HG02763 (cell line): ENCODE measurements at regions not wholly inside any gene's neighbourhood (a gene's known extent, or its start where the extent isn't known, plus 50 kb on each side); places are given as distances from the start of the nearest gene placed in this dataset.

Experiments used
- ATAC-seq: cut with Tn5 transposase; IDR thresholded peaks from one replicate; pipeline ENCODE4 v1.9.1; 2021; ENCODE audit warnings: mild to moderate bottlenecking, moderate library complexity; ENCODE audit not compliant: unreplicated experiment

DNA sequence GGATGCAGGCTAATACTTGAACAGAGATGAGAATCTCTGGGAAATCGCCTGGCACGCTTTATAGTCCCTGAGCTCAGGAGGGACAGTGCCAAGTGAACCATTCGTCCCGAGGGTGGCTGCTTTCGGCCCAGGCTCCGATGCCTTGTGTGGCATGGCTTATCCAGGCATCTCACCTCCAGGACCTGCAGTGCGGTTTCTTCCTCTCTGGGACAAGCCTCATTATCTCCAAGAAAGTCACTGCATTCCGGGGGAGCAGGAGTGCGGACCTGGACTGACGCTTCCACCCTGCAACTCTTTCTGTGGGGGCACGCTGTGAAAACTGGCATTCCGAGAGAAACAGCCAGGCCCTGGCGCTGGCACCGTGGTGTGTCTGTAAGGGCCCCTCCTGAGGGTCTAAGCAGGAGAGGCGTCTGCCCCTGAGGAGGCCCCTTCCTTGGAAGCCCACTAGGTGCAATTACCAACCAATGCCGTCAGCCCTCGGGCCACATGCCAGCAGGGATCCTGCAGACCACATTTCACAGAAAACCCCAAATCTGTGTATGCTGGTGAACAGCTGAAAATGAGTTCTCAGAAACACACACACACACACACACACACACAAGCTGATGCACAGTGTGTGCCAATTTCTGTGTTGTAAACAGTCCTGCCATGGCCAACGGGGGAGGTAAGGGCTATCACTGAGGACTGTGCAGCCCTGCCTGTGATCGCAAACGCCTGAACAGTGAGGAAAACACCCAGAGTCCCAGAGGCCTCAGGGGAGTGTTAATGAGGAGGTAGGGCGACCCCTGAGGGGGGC, 351.9 kb upstream of the SALL3 start:
- ATAC-seq = no peak

GRCh38 chr18:78629426-78629825, 350.2 kb upstream of the SALL3 start:
- no peak for ATAC-seq

DNA sequence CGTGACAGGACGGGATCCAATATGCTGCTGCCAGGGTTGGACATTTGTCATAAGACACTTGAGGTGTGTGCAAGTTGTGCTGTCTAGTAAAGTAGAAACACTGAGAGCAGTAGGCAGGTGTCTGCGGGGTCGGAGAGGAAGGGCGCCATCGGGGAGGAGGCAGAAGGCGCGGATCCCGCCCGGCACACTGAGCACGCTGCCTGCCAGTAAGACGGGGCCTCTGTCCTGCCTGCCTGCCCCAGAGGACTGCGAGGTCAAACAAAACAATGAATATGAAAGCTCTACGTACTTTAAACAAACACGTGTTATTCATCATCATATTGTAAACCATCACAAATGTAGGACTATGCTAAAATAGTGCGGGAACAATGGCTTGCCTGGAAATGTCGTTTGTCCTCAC, 349.3 kb upstream of the SALL3 start:
- ATAC-seq = no peak

DNA sequence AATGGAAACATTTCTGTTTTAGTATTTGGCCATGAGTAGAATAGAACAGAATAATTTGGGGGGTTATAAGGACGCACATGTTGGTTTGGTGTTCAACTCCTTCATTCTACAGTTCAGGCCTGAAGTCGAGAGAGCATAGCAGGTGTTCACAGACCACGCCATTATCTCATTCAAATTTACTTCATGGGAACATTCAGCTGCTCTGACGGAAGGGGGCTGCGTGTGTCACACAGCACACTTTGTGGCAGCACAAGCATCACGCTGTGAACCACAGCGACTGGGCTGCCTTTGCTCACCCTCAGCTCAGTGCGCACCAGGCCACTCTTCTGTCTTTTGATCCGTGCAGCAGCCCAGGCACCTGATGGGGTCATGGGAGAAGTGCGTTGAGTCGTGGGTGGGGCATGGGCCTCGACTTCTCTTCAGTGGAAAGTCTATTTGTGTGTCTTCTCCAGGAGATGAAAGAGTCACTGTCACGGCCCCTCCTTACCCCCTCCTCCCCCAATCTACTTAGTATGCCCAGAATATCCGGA, 348.6 kb upstream of the SALL3 start:
- no peak for ATAC-seq

DNA sequence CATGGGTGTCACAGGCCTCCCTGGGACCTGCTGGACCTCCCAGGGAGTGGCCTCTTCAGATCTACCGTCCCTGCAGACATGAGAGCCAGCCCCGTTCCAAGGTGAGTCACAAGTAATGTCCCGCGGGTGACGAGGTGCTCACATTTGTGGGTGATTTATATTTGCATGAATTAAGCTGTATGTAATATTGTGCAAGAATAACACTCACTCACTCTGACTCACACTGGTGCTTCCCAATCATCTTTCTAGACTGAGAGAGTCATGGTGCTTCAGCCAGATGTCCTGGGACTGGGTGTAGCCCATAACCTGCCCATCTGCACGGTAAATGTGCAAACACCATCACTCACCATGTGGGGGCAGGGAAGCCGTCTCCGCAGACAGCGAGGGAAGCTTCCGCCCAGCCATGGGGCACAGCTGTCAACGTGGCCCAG, 347.5 kb upstream of the SALL3 start:
- ATAC-seq = no peak

- no peak for ATAC-seq
Observed at GRCh38 chr18:78634061-78634696, 345.4 kb upstream of the SALL3 start.

DNA sequence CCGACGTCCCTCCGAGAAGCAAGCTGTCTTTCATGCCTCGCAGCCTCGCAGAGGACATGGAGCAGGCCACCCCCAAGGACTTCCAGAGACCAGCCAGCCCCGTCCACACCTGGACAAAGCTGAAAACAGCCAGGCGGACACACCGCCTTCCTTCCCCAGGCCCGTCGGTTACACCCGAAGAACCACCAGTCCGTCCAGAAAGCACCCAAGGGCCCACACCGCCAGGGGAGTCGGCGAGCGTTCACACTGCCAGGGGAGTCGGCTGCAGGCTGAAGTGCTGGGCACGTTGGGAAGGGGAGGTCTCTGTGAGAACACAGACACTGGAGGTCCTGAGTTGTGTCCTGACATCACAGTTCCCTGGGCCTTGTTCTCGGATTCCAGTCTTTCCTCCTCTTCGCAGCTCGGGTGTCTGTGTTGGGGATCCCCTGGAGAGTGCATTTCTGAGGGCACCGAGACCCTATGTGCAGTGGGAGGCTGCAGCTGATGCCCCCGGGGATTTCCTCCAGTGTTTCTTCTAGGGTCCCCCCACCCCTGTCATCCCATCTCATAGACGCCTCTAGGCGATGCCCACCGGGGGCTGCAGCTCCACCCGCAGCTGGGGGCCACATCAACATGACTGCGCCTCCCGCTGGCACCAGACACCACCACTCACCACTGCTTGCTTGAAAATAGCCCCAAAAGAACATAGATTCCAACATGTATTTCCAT, 344.4 kb upstream of the SALL3 start:
- ATAC-seq = no peak

DNA sequence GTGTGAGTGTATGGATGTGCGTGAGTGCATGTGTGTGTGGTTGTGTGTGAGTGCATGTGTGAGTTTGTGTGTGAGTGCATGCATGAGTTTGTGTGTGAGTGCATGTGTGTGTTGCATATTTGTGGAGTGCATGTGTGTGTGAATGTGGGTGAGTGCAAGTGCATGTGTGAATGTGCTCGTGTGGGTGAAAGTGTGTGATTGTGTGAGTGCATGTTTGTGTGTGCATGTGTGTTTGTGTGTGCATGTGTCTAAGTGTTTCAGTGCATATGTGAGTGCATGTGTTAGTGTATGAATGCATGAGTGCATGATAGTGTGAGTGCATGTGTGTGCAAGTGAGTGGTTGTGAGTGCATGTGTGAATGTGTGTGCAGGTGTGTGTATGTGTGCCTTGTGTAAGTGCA, 343.4 kb upstream of the SALL3 start:
- no peak for ATAC-seq

- ATAC-seq = no peak
Observed at GRCh38 chr18:78637442-78638402, 341.9 kb upstream of the SALL3 start.

GRCh38 chr18:78639006-78639950, 340.3 kb upstream of the SALL3 start:
- no peak for ATAC-seq

DNA sequence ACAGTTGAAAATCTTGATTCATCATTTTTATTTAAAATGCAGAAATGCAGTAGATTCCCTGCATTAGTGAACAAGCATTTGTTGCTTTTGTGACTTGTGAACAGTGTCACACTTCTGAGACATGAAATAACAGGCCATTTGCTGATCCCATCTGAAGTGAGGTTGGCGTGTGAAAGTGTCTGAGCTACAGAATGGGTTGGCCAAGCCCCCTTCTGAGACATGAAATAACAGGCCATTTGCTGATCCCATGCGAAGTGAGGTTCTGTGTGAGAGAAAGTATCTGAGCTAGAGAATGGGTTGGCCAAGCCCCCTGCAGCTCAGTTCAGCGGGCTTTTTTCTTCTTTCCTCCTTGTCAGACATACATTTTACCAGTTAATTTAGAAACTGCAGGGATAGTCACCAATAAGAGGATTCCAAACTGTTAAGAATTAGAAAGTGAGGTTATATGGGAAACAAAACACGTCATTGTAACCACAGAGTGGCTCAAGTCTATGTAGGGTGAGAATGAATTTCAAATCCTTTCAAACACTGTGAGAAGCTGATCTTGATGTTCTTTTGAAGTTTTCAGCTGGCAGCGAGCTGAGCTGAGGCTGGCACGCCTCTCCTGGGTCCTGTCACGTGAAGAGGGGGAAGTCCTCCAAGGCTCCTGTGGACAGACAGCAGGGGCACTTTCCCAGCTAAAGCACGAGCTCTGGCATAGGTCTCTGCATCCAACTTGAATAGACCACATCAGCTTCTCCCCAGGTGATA, 339.2 kb upstream of the SALL3 start:
- no peak for ATAC-seq

- no peak for ATAC-seq
Observed at GRCh38 chr18:78641689-78642231, 337.9 kb upstream of the SALL3 start.

GRCh38 chr18:78642296-78642951, 337.2 kb upstream of the SALL3 start:
- ATAC-seq = no peak

GRCh38 chr18:78643004-78643403, 336.6 kb upstream of the SALL3 start:
- no peak for ATAC-seq

DNA sequence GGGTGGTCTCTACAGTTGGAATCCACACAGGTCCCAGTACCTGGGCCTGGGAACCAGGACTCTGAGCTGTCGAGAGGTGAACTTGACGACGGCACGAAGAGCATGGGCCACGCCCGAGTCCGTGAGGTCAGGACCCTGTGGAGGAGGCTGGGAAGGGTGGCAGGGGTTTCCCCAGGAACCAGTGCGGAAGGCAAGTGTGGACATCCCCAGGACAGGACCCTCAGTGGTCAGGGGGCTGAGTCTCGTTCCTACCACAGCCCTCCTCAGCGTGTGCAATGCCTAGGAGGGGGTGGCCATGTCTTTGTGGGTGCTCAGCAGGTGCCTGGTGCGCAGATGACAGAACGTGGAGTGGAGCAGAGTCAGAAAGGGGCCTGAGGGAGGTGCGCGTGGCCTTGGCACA, 335.6 kb upstream of the SALL3 start:
- no peak for ATAC-seq

GRCh38 chr18:78645216-78645615, 334.4 kb upstream of the SALL3 start:
- ATAC-seq = no peak

DNA sequence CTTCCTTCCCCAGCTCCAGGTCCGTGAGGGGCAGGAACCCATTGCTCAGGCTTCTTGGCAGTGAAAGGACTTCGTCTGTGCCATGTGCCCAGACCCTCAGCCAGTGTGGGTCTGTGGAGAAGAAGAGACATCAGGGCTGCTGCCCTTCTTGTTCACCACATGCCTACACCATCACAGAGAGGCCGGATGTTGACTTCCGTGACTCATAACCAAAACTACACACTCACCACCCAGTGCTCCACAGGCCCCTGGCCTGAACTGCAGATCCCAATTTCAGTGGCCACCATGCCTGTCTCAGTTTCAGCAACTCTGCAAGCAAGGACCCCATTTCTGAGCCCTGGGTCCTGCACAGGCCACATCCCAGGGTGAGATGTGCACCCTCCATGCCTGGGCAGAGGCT, 332.6 kb upstream of the SALL3 start:
- no peak for ATAC-seq

DNA sequence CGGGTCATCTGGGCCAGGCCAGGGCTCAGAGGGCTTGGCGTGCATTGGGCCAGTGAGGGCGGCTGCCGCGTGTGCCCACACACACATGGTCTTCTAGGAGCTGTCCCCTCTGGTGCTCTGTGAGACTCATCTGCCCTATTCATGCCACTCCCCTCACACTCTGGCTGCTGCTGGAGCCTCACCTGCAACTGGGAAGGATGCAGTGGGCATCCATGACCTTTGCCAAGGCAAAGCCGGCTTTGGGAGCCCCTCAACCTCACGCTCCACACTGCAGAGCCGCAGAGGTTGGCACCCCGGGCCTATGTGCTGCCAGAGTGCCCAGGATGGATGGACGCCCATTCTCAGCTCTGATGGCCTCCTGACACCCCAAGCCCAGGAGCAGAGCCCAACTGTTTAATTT, 330.2 kb upstream of the SALL3 start:
- ATAC-seq = no peak
